NCI-H1105 treated with DMSO at 0.1 percent for 48 hours (cell line): ENCODE measurements at regions not wholly inside any gene's neighbourhood (a gene's known extent, or its start where the extent isn't known, plus 50 kb on each side); places are given as distances from the start of the nearest gene placed in this dataset.

Experiments
- DNase-seq: peaks from one replicate; lab custom pipeline; 2025; lab: John Stamatoyannopoulos, UW

DNA sequence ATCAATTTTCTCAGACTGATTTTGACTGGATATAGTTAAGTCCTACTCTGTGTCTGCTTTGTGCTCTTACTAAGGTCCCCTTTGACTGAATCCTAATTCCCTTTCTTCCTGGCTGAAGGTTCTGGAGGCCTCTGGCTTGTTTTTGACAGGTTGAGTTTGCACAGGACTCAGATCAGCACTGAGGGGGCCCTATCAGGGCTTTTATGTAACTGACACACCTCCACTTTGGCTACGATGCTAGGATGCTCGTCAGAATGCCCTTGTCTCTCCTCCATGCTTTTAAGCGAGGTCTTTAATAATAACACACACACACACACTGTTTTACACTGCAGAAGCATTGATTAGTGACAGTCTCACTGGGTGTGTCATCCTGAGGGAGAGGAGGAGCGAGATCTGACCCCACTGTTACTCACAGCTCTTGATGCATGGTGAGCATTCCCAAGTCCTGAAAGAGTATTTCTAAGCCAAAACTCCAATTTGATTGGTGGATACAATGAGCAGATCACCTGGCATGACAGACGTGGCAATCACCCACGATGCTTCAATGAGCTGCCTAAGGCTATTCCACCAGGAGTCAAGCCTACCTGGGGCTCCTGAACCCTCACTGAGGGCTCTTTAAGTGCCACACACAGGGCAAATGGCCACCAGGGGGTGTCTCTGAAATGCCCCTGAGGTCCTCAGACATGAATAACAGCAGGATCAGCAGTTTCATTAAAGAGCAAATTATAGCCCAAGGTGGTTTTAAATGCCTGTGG is 130.4 kb upstream of the CPEB2 start:
- no peak for DNase-seq

DNA sequence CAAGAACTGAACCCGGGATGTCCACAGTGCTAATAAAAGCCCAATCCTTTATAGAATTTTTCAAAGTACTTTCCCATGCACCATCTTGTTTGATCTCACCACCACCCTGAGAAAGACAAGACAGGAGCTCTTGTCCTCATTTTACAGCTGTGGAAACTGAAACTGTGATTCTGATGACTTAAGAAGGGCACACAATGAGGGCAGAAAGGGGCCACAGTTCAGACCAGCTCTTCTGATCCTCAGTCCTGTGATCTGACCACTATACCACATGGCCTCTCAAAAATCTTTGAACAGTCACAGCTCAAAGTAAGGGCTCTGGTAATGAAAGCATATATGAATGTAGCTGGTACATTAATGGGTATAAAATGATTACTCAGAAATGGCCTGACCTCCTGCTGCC is 127.3 kb upstream of the CPEB2 start:
- no peak for DNase-seq

DNA sequence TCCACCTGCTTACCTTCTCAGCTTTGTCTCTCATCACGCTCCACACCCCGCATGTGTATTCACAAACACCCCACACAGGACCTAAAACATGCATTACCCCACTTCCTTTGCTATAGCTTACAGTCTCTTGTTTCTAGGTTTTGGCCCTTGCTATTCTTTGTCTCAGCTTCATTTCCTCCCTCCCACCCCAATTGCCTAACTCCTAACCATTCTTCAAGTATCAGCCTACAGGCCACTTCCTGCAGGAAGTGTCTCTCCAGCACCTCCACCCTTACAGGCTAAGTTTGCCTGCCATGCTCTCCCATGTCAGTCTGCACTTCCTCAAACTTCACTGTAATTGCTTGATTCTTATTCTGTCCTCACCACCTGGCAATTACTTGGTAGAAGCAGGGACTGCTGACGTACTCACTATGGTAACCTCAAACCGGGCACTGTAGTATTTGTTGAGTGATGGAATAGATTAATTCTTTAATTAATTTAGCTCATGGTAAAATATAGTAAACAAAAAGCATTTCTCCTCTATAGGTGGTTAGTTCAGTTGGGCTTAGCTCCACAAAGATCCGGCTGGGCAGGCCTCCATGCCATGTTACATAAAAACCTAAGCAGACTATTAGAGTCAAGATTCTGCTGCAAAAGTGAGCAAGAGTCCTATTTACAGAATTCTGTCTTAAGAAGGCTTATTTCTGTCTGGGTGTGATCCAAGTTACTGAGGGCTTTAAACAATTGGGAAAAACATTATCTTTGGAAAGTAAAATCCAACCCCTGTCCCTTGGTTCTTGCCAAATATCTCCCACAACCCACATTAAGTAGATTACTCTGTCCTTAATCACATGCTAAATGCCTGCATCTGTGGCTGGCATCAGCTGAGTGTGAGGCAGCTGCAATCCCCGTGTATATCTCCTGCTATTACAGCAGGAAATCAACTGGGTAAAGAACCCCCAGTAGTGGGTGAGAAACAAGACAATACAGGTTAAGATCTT is 124.7 kb upstream of the CPEB2 start:
- no peak for DNase-seq

DNA sequence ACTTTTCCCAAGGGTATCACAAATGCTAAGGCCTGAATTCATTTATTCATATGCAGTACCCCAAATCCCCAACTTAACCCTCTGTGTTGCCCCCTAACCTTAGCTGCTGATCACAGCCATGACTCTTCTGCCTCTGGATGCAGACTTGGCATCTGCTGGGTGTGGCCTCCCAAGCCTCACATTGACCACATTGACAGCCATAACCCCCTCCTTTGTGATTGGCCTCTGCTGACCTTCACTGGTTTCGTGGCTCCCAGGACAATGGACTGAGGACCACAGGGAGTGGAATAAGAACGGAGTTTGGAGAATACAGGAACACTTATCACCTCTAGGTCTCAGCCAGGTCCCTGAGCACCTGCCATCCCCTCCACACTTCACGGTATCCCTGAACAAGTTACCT is 123.6 kb upstream of the CPEB2 start:
- DNase-seq = no peak

DNA sequence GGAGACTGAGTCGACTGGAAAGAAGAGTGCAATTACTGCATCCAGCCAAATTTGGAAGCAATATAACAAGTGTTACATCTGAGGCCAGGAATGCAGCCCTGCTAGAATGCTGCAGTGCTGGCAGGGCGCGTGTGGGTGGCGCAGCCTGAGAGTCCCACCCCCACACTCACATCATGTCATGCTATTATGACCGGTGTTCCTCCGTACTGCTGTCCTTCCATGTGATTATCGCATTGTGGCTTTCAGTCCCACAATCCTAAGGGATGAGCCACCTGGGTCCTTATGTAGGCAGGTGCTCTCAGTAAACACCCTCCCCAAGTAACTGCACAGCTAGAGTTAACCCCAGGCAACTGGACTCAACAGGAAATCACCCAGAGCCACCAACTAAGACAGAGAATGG is 122.6 kb upstream of the CPEB2 start:
- no peak for DNase-seq

DNA sequence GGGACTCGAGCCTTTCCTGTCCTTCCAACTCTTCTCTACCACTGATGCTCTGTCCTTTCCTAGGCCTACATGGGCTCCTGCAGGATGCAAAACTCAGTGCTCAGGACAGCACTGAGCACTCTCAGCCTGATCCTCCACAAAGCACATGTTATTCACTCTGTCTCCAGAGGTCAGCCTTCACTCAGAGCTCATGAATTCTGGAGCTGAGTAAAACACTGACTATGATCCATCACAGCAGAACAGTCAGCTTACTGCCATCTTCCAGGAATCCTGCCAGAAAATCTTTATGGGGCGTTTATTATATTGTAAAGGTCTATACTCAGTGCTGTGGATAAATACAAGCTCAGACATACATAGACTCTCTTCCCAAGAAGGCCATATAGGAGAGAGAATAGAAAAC is 121.5 kb upstream of the CPEB2 start:
- DNase-seq = no peak

DNA sequence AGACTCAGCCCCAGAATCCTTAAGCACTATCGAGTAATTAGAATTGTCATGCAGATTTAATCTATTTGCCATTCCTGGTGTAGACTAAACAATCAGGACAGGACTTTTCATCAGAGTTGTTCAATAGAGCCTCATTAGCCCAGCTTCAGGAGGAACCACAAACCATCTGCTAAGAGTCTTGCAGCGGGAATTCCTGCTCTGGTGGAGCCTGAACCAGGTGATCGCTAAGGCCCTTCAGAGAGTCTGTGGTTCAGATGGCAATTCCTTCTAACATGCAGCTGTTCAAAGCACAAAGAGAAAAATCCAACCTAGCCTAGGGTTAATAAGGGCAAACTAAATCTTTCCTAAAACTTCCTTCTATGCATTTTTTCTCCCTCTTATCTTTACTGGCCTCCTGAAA is 119.1 kb upstream of the CPEB2 start:
- DNase-seq = no peak

DNA sequence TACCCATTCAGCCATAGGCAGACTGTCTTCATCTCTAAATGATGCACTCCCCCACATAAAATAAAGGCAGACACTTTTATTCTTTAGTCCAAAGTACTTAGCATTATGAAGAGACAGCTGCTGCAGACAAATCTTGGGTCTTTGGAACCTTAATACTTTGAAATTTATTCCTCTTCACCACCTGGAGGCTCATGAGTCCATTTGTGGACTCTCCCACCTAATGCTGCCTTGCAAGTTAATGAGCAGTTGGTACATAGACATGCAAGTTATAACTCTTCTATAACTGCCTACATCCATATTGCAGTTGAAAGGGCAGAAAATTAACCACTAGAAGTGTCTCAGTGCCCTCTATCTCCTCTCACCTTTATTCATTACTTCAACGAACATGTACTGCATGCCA is 118.6 kb upstream of the CPEB2 start:
- DNase-seq = no peak

DNA sequence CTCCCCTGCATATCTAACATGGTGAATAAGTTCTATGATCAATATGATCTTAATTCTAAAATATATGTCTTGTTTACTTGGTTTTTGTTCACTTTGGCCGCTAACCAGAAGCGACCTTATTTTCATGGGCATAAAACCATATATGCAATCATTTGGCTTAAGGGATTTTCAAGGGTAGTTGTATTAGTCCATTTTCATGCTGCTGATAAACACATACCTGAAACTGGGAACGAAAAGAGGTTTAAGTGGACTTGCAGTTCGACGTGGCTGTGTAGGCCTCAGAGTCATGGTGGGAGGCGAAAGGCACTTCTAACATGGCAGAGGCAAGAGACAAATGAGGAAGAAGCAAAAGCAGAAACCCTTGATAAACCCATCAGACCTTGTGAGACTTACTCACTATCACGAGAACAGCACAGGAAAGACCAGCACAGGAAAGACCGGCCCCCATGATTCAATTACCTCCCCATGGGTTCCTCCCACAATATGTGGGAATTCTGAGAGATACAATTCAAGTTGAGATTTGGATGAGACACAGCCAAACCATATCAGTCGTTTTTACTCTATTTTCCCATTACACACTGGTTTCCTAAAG is 114.3 kb upstream of the CPEB2 start:
- DNase-seq = no peak

DNA sequence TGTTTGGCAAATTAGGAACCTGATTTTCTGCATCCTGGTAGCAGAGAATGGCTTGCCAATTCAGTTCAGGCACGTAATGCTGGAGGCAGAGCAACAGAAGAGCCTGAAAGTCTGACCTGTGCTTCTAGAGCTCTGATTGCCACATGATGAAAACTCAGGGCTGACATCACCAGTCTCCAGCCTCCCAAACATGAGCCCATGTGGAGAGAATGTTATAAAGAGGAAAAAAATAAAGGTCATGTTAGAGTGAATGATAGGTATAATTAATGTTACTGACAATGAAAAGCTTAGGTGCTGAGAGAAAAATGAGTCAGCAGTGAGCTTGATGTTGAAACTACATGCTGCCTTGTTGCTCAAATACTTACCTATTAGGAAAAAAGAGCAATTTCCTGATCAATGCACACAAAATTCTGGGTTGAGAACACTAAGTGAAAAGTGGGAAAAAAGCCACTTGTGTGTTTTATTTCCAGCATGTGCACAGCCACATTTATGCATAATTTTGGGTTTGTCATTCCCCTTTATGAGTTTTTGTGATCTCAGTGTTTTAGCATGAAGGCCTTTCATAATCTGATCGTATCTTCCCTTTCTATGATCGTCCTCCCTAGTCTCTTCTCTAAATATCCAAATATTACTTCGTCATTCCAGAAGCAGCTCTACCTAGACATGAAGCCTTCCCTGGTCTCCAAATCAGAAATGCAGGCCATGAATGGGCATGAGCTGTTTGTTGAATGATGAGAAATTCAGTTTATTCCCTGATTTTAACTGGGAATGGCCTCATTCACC is 113.3 kb upstream of the CPEB2 start:
- no peak for DNase-seq

DNA sequence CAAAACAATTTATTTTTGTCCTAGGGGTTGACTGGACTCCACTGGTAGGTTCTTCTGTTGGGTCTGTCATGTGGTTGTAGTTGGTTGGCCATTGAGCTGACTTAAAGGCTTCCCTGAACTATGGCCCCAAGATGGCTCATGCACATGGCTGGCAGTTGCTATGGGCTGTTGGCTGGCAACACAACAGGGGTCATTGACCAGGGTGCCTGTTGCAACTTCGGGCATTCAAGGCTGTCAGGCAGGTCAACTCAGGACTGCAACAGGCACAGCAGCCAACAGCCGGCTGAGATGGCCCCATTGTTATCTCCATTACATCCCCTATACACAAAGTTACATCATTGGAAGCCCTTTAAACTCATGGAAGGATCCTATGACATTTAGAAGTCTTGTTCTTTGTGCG is 109.7 kb upstream of the CPEB2 start:
- no peak for DNase-seq

DNA sequence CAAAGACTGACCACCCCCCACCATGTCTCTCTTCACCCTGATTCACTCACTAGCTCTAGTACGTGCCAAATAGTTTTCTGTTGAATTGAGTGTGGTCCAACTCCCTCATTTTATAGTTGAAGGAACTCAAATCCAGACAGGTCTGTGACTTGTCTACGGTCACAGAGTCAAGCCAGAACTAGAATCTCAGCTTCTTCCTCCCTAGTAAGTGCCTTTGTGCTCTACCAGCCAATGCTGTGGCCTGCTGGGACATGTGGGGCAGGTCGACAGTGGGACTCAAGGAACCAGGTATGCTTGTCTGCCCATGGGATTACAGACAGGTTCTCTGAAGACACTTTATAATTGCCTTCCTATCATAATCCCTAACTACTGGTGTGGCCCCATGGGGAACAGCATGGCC is 108.6 kb upstream of the CPEB2 start:
- DNase-seq = no peak

DNA sequence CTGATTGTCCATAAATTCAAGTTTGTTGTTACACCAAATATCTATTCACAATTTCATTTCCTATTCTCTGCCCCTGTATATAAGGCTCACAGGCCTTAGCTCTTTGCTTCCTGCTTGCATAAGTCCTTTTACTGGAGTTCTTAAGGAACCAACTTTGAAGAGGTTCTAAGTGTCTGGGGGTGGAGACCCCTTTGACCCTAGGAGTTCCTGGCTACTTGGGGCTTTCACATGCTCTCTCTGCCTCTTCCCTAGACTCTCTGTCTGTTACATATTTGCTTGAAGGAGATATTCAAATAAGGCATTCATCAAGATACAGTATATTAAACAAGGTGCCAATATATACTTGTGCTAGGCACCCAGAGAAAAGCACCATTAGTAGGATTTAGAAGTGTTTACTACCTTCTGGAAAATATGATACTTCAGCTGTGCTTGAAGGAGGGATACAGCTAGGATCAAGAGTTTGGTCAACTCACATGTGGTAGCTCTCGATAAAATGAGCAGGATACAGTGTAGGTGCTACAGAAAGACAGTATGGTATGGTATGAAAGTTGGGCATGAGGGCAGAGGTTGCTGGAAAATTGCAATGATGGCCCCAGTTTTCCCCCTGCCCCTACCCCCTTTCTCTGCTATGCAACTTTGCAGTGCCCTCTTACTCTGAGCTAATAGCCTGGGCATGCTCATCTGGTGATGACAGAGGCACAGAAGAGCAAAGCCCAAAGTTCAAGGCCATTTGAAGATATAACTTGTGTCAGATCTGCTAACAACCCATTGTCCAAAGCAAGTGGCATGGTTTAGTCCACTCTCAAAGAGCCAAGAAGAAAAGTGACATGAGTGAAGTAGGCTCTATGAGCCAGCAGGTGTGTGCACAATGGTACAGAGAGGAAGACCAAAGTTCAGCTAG is 107.6 kb upstream of the CPEB2 start:
- no peak for DNase-seq

DNA sequence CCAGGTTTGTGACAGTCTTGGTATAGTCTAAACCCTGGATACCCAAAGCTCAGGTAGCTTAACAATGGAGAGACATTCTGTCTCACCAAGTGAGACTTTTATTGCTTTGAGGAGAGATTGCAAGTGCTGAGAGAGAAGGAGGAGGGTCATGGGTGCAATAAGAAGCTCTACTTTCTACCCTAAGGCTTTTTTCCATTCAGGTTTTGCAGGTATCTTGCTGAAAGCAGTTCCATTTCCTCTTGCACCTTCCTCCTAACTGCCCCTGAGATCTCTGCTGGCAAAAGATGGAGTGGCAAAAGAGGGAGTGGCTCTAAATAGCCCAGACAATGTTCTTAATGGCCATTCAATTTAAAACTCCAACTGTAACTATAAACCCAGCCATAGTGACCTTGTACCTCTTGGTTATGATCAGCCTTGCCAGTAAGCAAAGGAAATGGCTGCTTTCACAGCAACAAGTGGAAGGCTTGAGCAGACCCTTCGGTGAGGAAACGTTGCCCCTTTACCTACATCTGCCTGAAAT is 105.6 kb upstream of the CPEB2 start:
- no peak for DNase-seq

DNA sequence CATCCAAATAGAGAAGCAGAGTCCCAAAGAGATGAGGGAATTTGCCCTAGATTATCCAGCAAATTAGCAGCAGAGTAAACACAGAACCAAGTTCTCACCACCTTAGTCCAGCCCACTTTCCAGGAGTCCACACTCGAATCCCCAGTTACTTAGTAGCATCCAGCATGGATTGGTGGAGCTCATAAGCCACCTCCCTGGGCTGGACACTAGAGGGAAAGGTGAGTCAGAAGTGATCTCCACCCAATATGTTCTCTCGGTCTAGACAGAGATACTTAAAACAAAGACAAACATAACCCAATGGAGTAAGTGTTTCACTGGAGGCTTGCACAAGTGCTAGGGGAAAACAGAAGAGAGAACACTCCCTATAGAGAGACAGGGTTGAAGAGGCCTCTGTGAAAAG is 105.1 kb upstream of the CPEB2 start:
- no peak for DNase-seq

DNA sequence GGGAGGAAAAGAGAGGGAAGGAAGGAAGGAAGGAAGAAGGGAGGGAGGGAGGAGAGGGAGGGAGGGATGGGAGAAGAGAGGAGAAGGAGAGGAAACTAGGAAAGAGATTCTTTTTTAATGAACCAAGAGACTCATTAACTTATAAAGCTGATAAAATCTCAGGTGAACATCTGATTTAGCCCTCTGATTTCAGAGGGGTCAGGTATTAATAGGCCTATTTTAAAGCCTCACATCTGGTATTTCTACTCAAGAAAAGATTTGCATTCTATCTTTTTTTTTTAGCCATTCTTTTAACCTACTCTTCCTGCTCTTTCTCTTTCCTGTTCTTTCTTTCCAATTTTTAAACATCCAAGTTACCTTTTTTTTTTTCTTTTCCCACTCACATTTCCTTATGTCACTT is 103.3 kb upstream of the CPEB2 start:
- DNase-seq = no peak

DNA sequence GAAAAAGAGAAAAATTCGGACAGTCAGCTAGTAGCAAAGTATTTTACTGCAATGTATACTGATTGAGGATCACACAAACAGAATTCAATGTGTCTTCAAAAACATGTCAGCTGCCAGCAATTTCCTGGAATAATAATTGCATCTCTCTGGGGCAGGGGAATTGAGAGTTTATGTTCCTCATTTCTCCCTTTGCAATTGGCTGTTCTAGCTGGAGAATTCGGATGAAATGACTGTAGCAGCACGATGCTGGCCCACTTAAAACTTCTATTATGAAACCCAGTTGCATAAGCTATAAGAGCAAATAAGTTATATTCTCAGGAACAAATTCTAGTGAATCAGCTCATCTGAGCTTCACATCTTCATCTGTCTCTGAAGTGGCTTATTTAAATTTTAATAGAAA is 99.9 kb upstream of the CPEB2 start:
- DNase-seq = no peak

DNA sequence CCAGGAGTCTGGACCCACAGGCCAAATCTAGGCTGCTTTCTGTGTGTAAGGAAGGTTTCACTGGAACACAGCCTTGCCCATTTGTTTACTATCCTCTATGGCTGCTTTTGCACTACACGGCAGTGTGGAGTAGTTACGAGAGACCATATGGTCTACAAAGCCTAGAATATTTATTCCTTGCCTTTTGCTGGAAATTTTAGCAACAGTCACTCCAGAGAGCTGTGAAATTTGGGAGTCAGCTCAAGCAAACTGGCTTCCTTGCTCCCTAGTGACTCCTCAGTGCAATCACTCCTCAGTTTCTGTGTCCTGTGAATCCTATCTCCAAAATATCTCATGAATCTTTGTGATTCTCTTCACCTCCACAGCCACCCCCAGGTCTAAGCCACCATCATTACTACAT is 99.0 kb upstream of the CPEB2 start:
- DNase-seq = no peak

DNA sequence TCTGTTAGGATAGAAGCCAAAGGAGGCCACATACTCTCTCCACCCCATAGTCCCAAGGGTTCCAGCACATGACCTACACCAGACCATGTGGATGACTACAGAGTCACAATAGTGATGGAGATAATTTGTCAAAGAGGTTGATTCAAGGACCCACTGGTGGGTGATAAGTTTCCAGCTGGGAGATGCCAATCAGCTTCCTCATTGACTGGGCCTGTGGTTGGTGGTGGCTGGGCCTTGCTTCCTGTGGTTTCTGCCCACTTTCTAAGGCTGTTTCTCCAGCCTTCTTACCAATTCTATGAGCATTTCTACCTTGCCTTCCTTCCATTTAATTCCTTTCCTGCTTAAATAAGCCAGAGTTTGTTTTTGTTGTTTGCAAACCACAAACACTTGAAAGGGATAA is 95.5 kb upstream of the CPEB2 start:
- DNase-seq = no peak

DNA sequence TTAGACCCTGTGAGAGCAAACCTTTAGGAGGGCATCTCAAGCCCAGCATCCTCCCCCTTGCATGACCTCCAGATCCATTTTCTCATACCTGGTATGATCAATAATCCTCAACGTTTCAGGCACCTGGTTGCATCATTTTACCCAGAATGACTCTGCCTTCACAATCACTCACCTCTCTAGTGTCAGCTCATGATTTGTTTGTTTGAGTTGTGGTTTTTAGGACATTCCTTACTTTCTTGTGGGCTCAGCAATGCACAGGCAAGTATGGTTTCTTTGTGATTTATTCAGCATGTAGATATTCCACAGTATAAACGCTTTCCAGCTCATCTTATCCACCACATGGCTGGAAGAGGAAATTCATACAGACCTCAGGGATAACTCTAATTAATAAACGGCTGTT is 93.6 kb upstream of the CPEB2 start:
- no peak for DNase-seq

DNA sequence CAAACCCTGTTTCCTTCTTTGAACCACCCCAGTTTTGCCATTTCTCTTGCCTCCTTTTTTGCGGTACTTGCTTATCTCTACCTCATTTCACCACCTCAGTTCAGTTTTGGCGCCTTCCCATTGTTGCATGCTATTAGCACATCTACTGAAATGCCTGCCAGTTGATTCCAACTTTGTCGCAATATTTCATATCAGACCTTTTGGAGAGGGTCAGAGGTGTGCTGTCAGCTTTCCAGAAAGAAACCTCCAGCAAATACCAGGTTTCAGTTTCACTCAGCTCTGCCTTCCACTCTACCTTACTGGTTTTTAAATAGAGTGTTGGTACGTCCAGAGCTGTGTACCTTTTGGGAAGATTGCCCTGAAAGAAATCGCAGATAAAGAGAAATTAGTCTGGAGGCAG is 91.9 kb upstream of the CPEB2 start:
- no peak for DNase-seq
